Endothelial cell of umbilical vein (primary cell): ENCODE measurements at regions not wholly inside any gene's neighbourhood (a gene's known extent, or its start where the extent isn't known, plus 50 kb on each side); places are given as distances from the start of the nearest gene placed in this dataset.

Source experiments
- BruUV-seq: library from RNA; stranded (reverse); fragments of 400-500 nt; replicated peaks from 2 replicates; lab custom pipeline; 2021; lab: Mats Ljungman, UMichigan
- CTCF ChIA-PET: fragments of 300-600, 350-600 bp; sonication (Branson Sonifier 250); formaldehyde crosslinking; loops from one replicate; lab custom pipeline; 2021; ENCODE audit warnings: antibody characterized with exemption, inconsistent platforms; lab: Charles Lee
- POLR2A ChIA-PET: fragments of 300-600, 350-600 bp; sonication (Branson Sonifier 250); formaldehyde crosslinking; loops from one replicate; lab custom pipeline; 2021; ENCODE audit warnings: antibody characterized with exemption, inconsistent platforms; lab: Charles Lee
- DNase-seq: peaks from one replicate; pipeline ENCODE4 v3.0.0-alpha.2; 2011; ENCODE audit warnings: low read depth, low spot score
- FAIRE-seq: peaks from 2 replicates; lab custom pipeline; 2011; peaks lifted over from hg19 to GRCh38; lab: Jason Lieb, UNC
- H2AFZ ChIP-seq: 2 replicates; pipeline ENCODE4 v1.6.0; 2012; ENCODE audit warnings: low read depth, low read length, control low read depth, inconsistent platforms
- H3K27ac ChIP-seq: 2 replicates; pipeline ENCODE4 v1.5.1; 2011; ENCODE audit warnings: low read depth, mild to moderate bottlenecking, control low read depth, low read length, moderate library complexity; ENCODE audit not compliant: insufficient read depth
- H3K27me3 ChIP-seq, 2 experiments: 2 replicates each; pipeline versions ENCODE4 v1.6.0 to v1.6.1; 2011; ENCODE audit warnings: low read length in 2 of 2, mixed read lengths in 1 of 2; ENCODE audit not compliant: control insufficient read depth in 2 of 2, insufficient read depth in 2 of 2
- H3K36me3 ChIP-seq, 2 experiments: 2 replicates in 1 of 2; 3 replicates in 1 of 2; pipeline ENCODE4 v1.5.1; 2011; ENCODE audit warnings: low read length in 2 of 2, mild to moderate bottlenecking in 1 of 2, moderate library complexity in 1 of 2; ENCODE audit not compliant: control insufficient read depth in 2 of 2, insufficient read depth in 2 of 2; ENCODE audit errors: extremely low read depth in 1 of 2
- H3K4me1 ChIP-seq: 3 replicates; pipeline ENCODE4 v1.5.1; 2011; ENCODE audit warnings: mild to moderate bottlenecking, low read length; ENCODE audit not compliant: control insufficient read depth, insufficient read depth; ENCODE audit errors: extremely low read depth
- H3K4me2 ChIP-seq: 2 replicates; pipeline ENCODE4 v1.6.1; 2011; ENCODE audit warnings: low read length, control low read depth, mixed read lengths; ENCODE audit not compliant: insufficient read depth
- H3K4me3 ChIP-seq, 3 experiments: fragments of 200-600 bp in 1 of 3; sonication (generic), shearing (Covaris generic) in 1 of 3; replicated peaks in 1 of 3; 2 replicates each; pipeline ENCODE4 v1.5.1; 2011 to 2016; ENCODE audit warnings: control low read depth in 3 of 3, low read length in 3 of 3, mild to moderate bottlenecking in 2 of 3, inconsistent platforms in 1 of 3, low read depth in 1 of 3, moderate library complexity in 1 of 3; ENCODE audit not compliant: insufficient read depth in 1 of 3
- H3K79me2 ChIP-seq: 2 replicates; pipeline ENCODE4 v1.6.0; 2012; ENCODE audit warnings: low read length, inconsistent platforms; ENCODE audit not compliant: control insufficient read depth, insufficient read depth
- H3K9ac ChIP-seq: replicated peaks from 2 replicates; pipeline ENCODE3; 2011; ENCODE audit warnings: low read length, control low read depth; ENCODE audit not compliant: insufficient read depth; ENCODE audit errors: extremely low read depth
- H3K9me1 ChIP-seq: replicated peaks from 3 replicates; pipeline ENCODE4 v1.6.0; 2011; ENCODE audit warnings: mild to moderate bottlenecking, low read length; ENCODE audit not compliant: control insufficient read depth, insufficient read depth; ENCODE audit errors: extremely low read depth
- H3K9me3 ChIP-seq: replicated peaks from 2 replicates; pipeline ENCODE4 v1.5.1; 2012; ENCODE audit warnings: low read length, inconsistent platforms; ENCODE audit not compliant: control insufficient read depth, insufficient read depth
- H4K20me1 ChIP-seq: replicated peaks from 2 replicates; pipeline ENCODE3; 2011; ENCODE audit warnings: mild to moderate bottlenecking, low read length; ENCODE audit not compliant: control insufficient read depth, insufficient read depth; ENCODE audit errors: extremely low read depth
- EZH2 ChIP-seq: IDR thresholded peaks from 2 replicates; pipeline ENCODE4 v1.6.1; 2012; ENCODE audit warnings: borderline replicate concordance, low read depth, mild to moderate bottlenecking, moderate library complexity, low read length, inconsistent platforms; ENCODE audit not compliant: severe bottlenecking
- FOS ChIP-seq: IDR thresholded peaks from 2 replicates; pipeline ENCODE4 v1.6.1; 2011; ENCODE audit warnings: mild to moderate bottlenecking, low read length, moderate library complexity, borderline replicate concordance; ENCODE audit not compliant: insufficient read depth
- GATA2 ChIP-seq: IDR thresholded peaks from 2 replicates; pipeline ENCODE4 v1.7.0; 2011; ENCODE audit warnings: low read depth, mild to moderate bottlenecking, moderate library complexity, mixed read lengths, low read length; ENCODE audit not compliant: insufficient read length, insufficient read depth
- JUN ChIP-seq: IDR thresholded peaks from 2 replicates; pipeline ENCODE4 v1.6.1; 2011; ENCODE audit warnings: borderline replicate concordance, low read depth; ENCODE audit not compliant: insufficient read length, insufficient read depth
- MYC ChIP-seq: IDR thresholded peaks from one replicate; pipeline ENCODE4 v1.6.1; 2011; ENCODE audit warnings: mild to moderate bottlenecking, low read depth, low read length
- POLR2A ChIP-seq: IDR thresholded peaks from 2 replicates; pipeline ENCODE4 v1.6.1; 2012; ENCODE audit warnings: low read depth, mild to moderate bottlenecking, control low read depth, low read length
- POLR2AphosphoS5 ChIP-seq: IDR thresholded peaks from 2 replicates; pipeline ENCODE4 v1.6.1; 2012; ENCODE audit warnings: low read depth, mild to moderate bottlenecking, control low read depth, low read length, moderate library complexity; ENCODE audit not compliant: insufficient read depth
- dilution Hi-C: fragments of 300-500 bp; cut with MboI; formaldehyde crosslinking; loops from one replicate; pipeline ENCODE4 v1.15.0; 2019; ENCODE audit warnings: low sequenced_read_pairs; ENCODE audit not compliant: extremely low pct_ligation_motif_present
- intact Hi-C: fragments of 100-400 bp; cut with micrococcal nuclease; formaldehyde crosslinking; loops from one replicate; pipeline ENCODE4 v1.10.0; 2022
- TF ChIP-seq, protein P1 (sequence below), 2 donors: IDR thresholded peaks; 1 replicate in 1 of 2; 2 replicates in 1 of 2; pipeline ENCODE4 v1.5.1; 2011; ENCODE audit warnings: low read length in 2 of 2, mild to moderate bottlenecking in 2 of 2, moderate library complexity in 2 of 2, control low read depth in 1 of 2, inconsistent platforms in 1 of 2, low read depth in 1 of 2; ENCODE audit not compliant: insufficient read depth in 1 of 2; ENCODE audit errors: extremely low read depth in 1 of 2
- TF ChIP-seq, protein P2 (sequence below): IDR thresholded peaks from 2 replicates; pipeline ENCODE4 v1.6.1; 2011; ENCODE audit not compliant: insufficient read depth, insufficient read length

DNA sequence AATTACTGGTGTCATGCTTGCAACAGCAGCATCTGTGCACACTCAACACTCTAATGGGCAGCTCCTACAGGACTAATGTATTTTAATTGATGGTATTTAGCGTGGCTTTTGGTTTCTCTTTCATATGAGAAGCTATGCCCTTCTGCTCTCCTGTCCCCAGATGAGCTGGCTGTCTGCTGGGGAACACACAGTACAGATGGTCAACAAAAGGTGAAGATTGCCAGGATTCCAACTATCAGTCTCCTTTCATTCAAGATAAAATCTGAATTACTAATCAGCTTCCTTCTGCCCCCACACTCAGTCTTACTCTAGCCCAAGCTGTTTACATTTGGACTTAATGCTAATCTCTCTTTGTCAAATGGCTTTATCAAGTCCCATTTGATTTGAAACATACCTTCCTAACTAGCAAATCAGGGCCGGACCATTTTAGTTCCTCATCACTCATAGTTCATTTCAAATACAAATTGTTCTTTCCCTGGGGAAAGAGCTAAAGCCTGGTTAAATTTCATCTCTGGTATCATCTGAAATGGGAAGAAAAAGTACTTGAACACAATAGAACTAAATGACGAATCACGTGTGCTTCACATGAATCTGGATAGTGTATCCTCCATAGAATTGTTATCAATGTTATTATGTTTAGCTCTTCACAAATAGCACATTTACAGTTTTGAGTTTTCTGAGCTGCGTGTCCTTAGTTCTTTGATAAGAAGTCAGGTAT is 988.0 kb downstream of the PCDH17 start:
- ChIA-PET POLR2A (no interaction called here), CTCF (interaction anchor here (1.0 to 1.3 kb wide), 4 partner anchors 12 to 48 kb away, joined by 3 read pairs; no protein-coding TSS in a partner anchor)
- Histone ChIP-seq H3K9me3 (no peaks in the 10 kb centered on the region), H3K27me3 (no peaks in the 10 kb centered on the region), H2AFZ (no peak overlapping the region), H3K27ac (no peak overlapping the region), H3K79me2 (no peaks in the 10 kb centered on the region), H3K9ac (no peak overlapping the region), H3K9me1 (no peaks in the 10 kb centered on the region), H3K36me3 (no peaks in the 10 kb centered on the region), H4K20me1 (no peaks in the 10 kb centered on the region), H3K4me1 (no peaks in the 10 kb centered on the region), H3K4me2 (no peak overlapping the region), H3K4me3 (no peak overlapping the region)
- no peak for FAIRE-seq
- intact Hi-C loops: no loop called here
- DNase-seq: no peak
- BruUV-seq: no TSS peak
- dilution Hi-C loops: no loop called here
- TF ChIP-seq MYC (no peak), POLR2AphosphoS5 (no peak), EZH2 (no peak), POLR2A (no peak), JUN (no peak), FOS (no peak), GATA2 (no peak)
- TF ChIP-seq, protein P1, sequence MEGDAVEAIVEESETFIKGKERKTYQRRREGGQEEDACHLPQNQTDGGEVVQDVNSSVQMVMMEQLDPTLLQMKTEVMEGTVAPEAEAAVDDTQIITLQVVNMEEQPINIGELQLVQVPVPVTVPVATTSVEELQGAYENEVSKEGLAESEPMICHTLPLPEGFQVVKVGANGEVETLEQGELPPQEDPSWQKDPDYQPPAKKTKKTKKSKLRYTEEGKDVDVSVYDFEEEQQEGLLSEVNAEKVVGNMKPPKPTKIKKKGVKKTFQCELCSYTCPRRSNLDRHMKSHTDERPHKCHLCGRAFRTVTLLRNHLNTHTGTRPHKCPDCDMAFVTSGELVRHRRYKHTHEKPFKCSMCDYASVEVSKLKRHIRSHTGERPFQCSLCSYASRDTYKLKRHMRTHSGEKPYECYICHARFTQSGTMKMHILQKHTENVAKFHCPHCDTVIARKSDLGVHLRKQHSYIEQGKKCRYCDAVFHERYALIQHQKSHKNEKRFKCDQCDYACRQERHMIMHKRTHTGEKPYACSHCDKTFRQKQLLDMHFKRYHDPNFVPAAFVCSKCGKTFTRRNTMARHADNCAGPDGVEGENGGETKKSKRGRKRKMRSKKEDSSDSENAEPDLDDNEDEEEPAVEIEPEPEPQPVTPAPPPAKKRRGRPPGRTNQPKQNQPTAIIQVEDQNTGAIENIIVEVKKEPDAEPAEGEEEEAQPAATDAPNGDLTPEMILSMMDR (IDR thresholded peaks at IDR 0.05; ENCODE audit: extremely low read depth in 1 of 2, insufficient read depth in 1 of 2, low read depth in 1 of 2, low read length in 2 of 2): no peak
- TF ChIP-seq, protein P2, sequence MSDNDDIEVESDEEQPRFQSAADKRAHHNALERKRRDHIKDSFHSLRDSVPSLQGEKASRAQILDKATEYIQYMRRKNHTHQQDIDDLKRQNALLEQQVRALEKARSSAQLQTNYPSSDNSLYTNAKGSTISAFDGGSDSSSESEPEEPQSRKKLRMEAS: no peak
